ENCODE measurements at regions not wholly inside any gene's neighbourhood (a gene's known extent, or its start where the extent isn't known, plus 50 kb on each side); places are given as distances from the start of the nearest gene placed in this dataset.
A peak's percentile ranks its signal among the peaks of the same experiment; 100 is the strongest.
"Not testable (repeated sequence)": the region's sequence is repeated elsewhere in the genome, so short reads cannot be mapped to it uniquely, and the experiment has no call there.

- in situ Hi-C loops (cut with MboI; ENCODE audit: low sequenced_read_pairs): no loop called here
- H3K4me3 ChIP-seq: no peak overlapping the region
- no peak for DNase-seq (ENCODE audit: low spot score in 2 of 2)
- peaks cover 3% of the 10 kb centered on the region for H3K4me1 ChIP-seq
- H3K9me3 ChIP-seq: no peaks in the 10 kb centered on the region
- H3K27me3 ChIP-seq (ENCODE audit: low read depth): no peaks in the 10 kb centered on the region
- no peaks in the 10 kb centered on the region for H3K36me3 ChIP-seq (replicated peaks)
Measured at GRCh38 chr17:63185420-63185819, 219.4 kb downstream of the TANC2 start.

- in situ Hi-C loops (cut with MboI; ENCODE audit: low sequenced_read_pairs): no loop called here
- H3K27me3 ChIP-seq (ENCODE audit: low read depth): no peaks in the 10 kb centered on the region
- no peaks in the 10 kb centered on the region for H3K36me3 ChIP-seq (replicated peaks)
- peaks cover 33% of the 10 kb centered on the region for H3K4me1 ChIP-seq
- H3K4me3 ChIP-seq: no peak overlapping the region
- DNase-seq (ENCODE audit: low spot score in 2 of 2): no peak
- no peaks in the 10 kb centered on the region for H3K9me3 ChIP-seq
Measured at GRCh38 chr17:63189082-63189481, 223.0 kb downstream of the TANC2 start.

- Histone ChIP-seq H3K4me3 (no peak overlapping the region), H3K4me1 (peaks cover 33% of the 10 kb centered on the region), H3K9me3 (no peaks in the 10 kb centered on the region), H3K36me3 (replicated peaks) (no peaks in the 10 kb centered on the region; the same call in 1 of the 2 replicates), H3K27me3 (ENCODE audit: low read depth) (no peaks in the 10 kb centered on the region)
- in situ Hi-C loops (cut with MboI; ENCODE audit: low sequenced_read_pairs): no loop called here
- DNase-seq (ENCODE audit: low spot score in 2 of 2): no peak
Measured at GRCh38 chr17:63189930-63190329, 223.9 kb downstream of the TANC2 start.

- Histone ChIP-seq H3K4me3 (no peak overlapping the region), H3K4me1 (peaks cover 33% of the 10 kb centered on the region), H3K9me3 (no peaks in the 10 kb centered on the region), H3K36me3 (replicated peaks) (no peaks in the 10 kb centered on the region; the same call in 1 of the 2 replicates), H3K27me3 (ENCODE audit: low read depth) (no peaks in the 10 kb centered on the region)
- DNase-seq (ENCODE audit: low spot score in 2 of 2): peak in 1 of 2 experiments; percentile 18
- in situ Hi-C loops (cut with MboI; ENCODE audit: low sequenced_read_pairs): no loop called here
Measured at GRCh38 chr17:63190821-63191370, 224.9 kb downstream of the TANC2 start.

GRCh38 chr17:63191610-63192009 lies 225.6 kb downstream of the TANC2 start:
- Histone ChIP-seq H3K9me3 (no peaks in the 10 kb centered on the region), H3K4me3 (no peak overlapping the region), H3K4me1 (peaks cover 33% of the 10 kb centered on the region), H3K36me3 (replicated peaks) (no peaks in the 10 kb centered on the region; the same call in 1 of the 2 replicates), H3K27me3 (ENCODE audit: low read depth) (no peaks in the 10 kb centered on the region)
- DNase-seq (ENCODE audit: low spot score in 2 of 2): no peak
- in situ Hi-C loops (cut with MboI; ENCODE audit: low sequenced_read_pairs): no loop called here

GRCh38 chr17:63193827-63194226 lies 227.8 kb downstream of the TANC2 start:
- Histone ChIP-seq H3K27me3 (ENCODE audit: low read depth) (no peaks in the 10 kb centered on the region), H3K36me3 (replicated peaks) (no peaks in the 10 kb centered on the region; the same call in 1 of the 2 replicates), H3K9me3 (no peaks in the 10 kb centered on the region), H3K4me3 (no peak overlapping the region), H3K4me1 (peaks cover 33% of the 10 kb centered on the region)
- DNase-seq (ENCODE audit: low spot score in 2 of 2): no peak
- in situ Hi-C loops (cut with MboI; ENCODE audit: low sequenced_read_pairs): no loop called here

GRCh38 chr17:63196772-63197335 lies 230.8 kb downstream of the TANC2 start:
- in situ Hi-C loops (cut with MboI; ENCODE audit: low sequenced_read_pairs): no loop called here
- DNase-seq (ENCODE audit: low spot score in 2 of 2): no peak
- Histone ChIP-seq H3K9me3 (no peaks in the 10 kb centered on the region), H3K27me3 (ENCODE audit: low read depth) (no peaks in the 10 kb centered on the region), H3K36me3 (replicated peaks) (no peaks in the 10 kb centered on the region; the same call in 1 of the 2 replicates), H3K4me1 (peaks cover 18% of the 10 kb centered on the region), H3K4me3 (no peak overlapping the region)

- H3K36me3 ChIP-seq (replicated peaks): peaks cover 6% of the 10 kb centered on the region; the same call in 1 of the 2 replicates
- peaks cover 2% of the 10 kb centered on the region; the same call in 1 of the 2 replicates for H3K9me3 ChIP-seq
- H3K27me3 ChIP-seq (ENCODE audit: low read depth): no peaks in the 10 kb centered on the region
- no peak for DNase-seq (ENCODE audit: low spot score in 2 of 2)
- no peak overlapping the region for H3K4me3 ChIP-seq
- no peaks in the 10 kb centered on the region for H3K4me1 ChIP-seq
- in situ Hi-C loops (cut with MboI; ENCODE audit: low sequenced_read_pairs): no loop called here
Measured at GRCh38 chr17:63203652-63204051, 237.6 kb downstream of the TANC2 start.

- Histone ChIP-seq H3K36me3 (replicated peaks) (no peaks in the 10 kb centered on the region), H3K9me3 (no peaks in the 10 kb centered on the region), H3K4me1 (no peaks in the 10 kb centered on the region; the same call in 1 of the 2 replicates), H3K4me3 (no peak overlapping the region), H3K27me3 (ENCODE audit: low read depth) (no peaks in the 10 kb centered on the region)
- in situ Hi-C loops (cut with MboI; ENCODE audit: low sequenced_read_pairs): no loop called here
- no peak for DNase-seq (ENCODE audit: low spot score in 2 of 2)
Measured at GRCh38 chr17:63221939-63222338, 224.2 kb downstream of the CYB561 start.

GRCh38 chr17:63222655-63223054 lies 223.5 kb downstream of the CYB561 start:
- Histone ChIP-seq H3K4me3 (no peak overlapping the region), H3K9me3 (no peaks in the 10 kb centered on the region), H3K36me3 (replicated peaks) (no peaks in the 10 kb centered on the region), H3K4me1 (no peaks in the 10 kb centered on the region; the same call in 1 of the 2 replicates), H3K27me3 (ENCODE audit: low read depth) (no peaks in the 10 kb centered on the region)
- DNase-seq (ENCODE audit: low spot score in 2 of 2): no peak
- in situ Hi-C loops (cut with MboI; ENCODE audit: low sequenced_read_pairs): no loop called here

GRCh38 chr17:63223212-63223911 lies 222.7 kb downstream of the CYB561 start:
- Histone ChIP-seq H3K27me3 (ENCODE audit: low read depth) (no peaks in the 10 kb centered on the region), H3K9me3 (no peaks in the 10 kb centered on the region), H3K4me1 (no peaks in the 10 kb centered on the region; the same call in 1 of the 2 replicates), H3K36me3 (replicated peaks) (no peaks in the 10 kb centered on the region), H3K4me3 (no peak overlapping the region)
- in situ Hi-C loops (cut with MboI; ENCODE audit: low sequenced_read_pairs): no loop called here
- DNase-seq (ENCODE audit: low spot score in 2 of 2): no peak

GRCh38 chr17:63224644-63225043 lies 221.5 kb downstream of the CYB561 start:
- no peak overlapping the region for H3K4me3 ChIP-seq
- DNase-seq (ENCODE audit: low spot score in 2 of 2): no peak
- in situ Hi-C loops (cut with MboI; ENCODE audit: low sequenced_read_pairs): no loop called here

GRCh38 chr17:63226720-63227119 lies 219.4 kb downstream of the CYB561 start:
- H3K36me3 ChIP-seq (replicated peaks); in situ Hi-C loops (cut with MboI; ENCODE audit: low sequenced_read_pairs); H3K27me3 ChIP-seq (ENCODE audit: low read depth); H3K9me3 ChIP-seq; H3K4me3 ChIP-seq; H3K4me1 ChIP-seq; DNase-seq (ENCODE audit: low spot score in 2 of 2): not testable (repeated sequence)

More at GRCh38 chr17:63224644-63225043, 221.5 kb downstream of the CYB561 start:
- Histone ChIP-seq H3K36me3 (replicated peaks) (no peaks in the 10 kb centered on the region), H3K4me1 (no peaks in the 10 kb centered on the region; the same call in 1 of the 2 replicates), H3K9me3 (no peaks in the 10 kb centered on the region), H3K27me3 (ENCODE audit: low read depth) (no peaks in the 10 kb centered on the region)

- H3K36me3 ChIP-seq (replicated peaks); DNase-seq (ENCODE audit: low spot score in 2 of 2); H3K9me3 ChIP-seq; H3K4me1 ChIP-seq; H3K27me3 ChIP-seq (ENCODE audit: low read depth); in situ Hi-C loops (cut with MboI; ENCODE audit: low sequenced_read_pairs); H3K4me3 ChIP-seq: not testable (repeated sequence)
Measured at GRCh38 chr17:63231015-63231620, 215.0 kb downstream of the CYB561 start.
